ENCODE measurements at regions not wholly inside any gene's neighbourhood (a gene's known extent, or its start where the extent isn't known, plus 50 kb on each side); places are given as distances from the start of the nearest gene placed in this dataset.

GRCh38 chr10:62554632-62555199, 180.5 kb downstream of the ZNF365 start:
- DNase-seq: peak; percentile 1

- no peak for DNase-seq
Measured at GRCh38 chr10:62559481-62560200, 185.5 kb downstream of the ZNF365 start.

- DNase-seq: no peak
Measured at GRCh38 chr10:62560201-62560819, 186.1 kb downstream of the ZNF365 start.

GRCh38 chr10:62561151-62561550, 187.0 kb downstream of the ZNF365 start:
- no peak for DNase-seq

- DNase-seq: no peak
Measured at GRCh38 chr10:62562101-62562500, 187.9 kb downstream of the ZNF365 start.

- DNase-seq: no peak
Measured at GRCh38 chr10:62562795-62563194, 188.6 kb downstream of the ZNF365 start.

- no peak for DNase-seq
Measured at GRCh38 chr10:62573929-62574328, 199.8 kb downstream of the ZNF365 start.

- DNase-seq: no peak
Measured at GRCh38 chr10:62577076-62577475, 202.9 kb downstream of the ZNF365 start.

- DNase-seq: no peak
Measured at GRCh38 chr10:62577666-62578291, 203.6 kb downstream of the ZNF365 start.

GRCh38 chr10:62578301-62578700, 204.1 kb downstream of the ZNF365 start:
- DNase-seq: no peak

GRCh38 chr10:62578916-62579315, 204.7 kb downstream of the ZNF365 start:
- no peak for DNase-seq

GRCh38 chr10:62580396-62580795, 206.2 kb downstream of the ZNF365 start:
- no peak for DNase-seq

GRCh38 chr10:62581351-62581750, 207.2 kb downstream of the ZNF365 start:
- DNase-seq: no peak

- DNase-seq: no peak
Measured at GRCh38 chr10:62582101-62582705, 208.0 kb downstream of the ZNF365 start.

- no peak for DNase-seq
Measured at GRCh38 chr10:62582804-62583208, 208.6 kb downstream of the ZNF365 start.

- no peak for DNase-seq
Measured at GRCh38 chr10:62583876-62584615, 209.9 kb downstream of the ZNF365 start.

- no peak for DNase-seq
Measured at GRCh38 chr10:62584731-62585130, 210.6 kb downstream of the ZNF365 start.

GRCh38 chr10:62585211-62585775, 211.1 kb downstream of the ZNF365 start:
- DNase-seq: no peak

GRCh38 chr10:62587011-62587410, 212.8 kb downstream of the ZNF365 start:
- no peak for DNase-seq

- no peak for DNase-seq
Measured at GRCh38 chr10:62588116-62588515, 213.9 kb downstream of the ZNF365 start.

- no peak for DNase-seq
Measured at GRCh38 chr10:62589689-62590088, 214.8 kb upstream of the ADO start.

- no peak for DNase-seq
Measured at GRCh38 chr10:62590306-62590705, 214.2 kb upstream of the ADO start.
